Ishikawa (cell line): ENCODE measurements at regions not wholly inside any gene's neighbourhood (a gene's known extent, or its start where the extent isn't known, plus 50 kb on each side); places are given as distances from the start of the nearest gene placed in this dataset.

Experiments used
- CEBPB ChIP-seq: IDR thresholded peaks from 2 replicates; pipeline ENCODE4 v1.6.1; 2012
- CREB1 ChIP-seq: IDR thresholded peaks from 2 replicates; pipeline ENCODE4 v1.6.1; 2012; ENCODE audit warnings: low read depth
- EGR1 ChIP-seq: IDR thresholded peaks from 2 replicates; pipeline ENCODE4 v1.6.1; 2012
- EP300 ChIP-seq: IDR thresholded peaks from 2 replicates; pipeline ENCODE4 v1.6.1; 2012; ENCODE audit warnings: borderline replicate concordance
- FOXM1 ChIP-seq: IDR thresholded peaks from 2 replicates; pipeline ENCODE4 v1.6.1; 2012; ENCODE audit warnings: low read depth, borderline replicate concordance
- MAX ChIP-seq: IDR thresholded peaks from 2 replicates; pipeline ENCODE4 v1.6.1; 2012
- NFIC ChIP-seq: IDR thresholded peaks from 2 replicates; pipeline ENCODE4 v1.6.1; 2012
- RAD21 ChIP-seq: IDR thresholded peaks from 2 replicates; pipeline ENCODE4 v1.6.1; 2012; ENCODE audit warnings: low read depth
- REST ChIP-seq: IDR thresholded peaks from 2 replicates; pipeline ENCODE4 v1.6.1; 2012; ENCODE audit warnings: low read depth, mild to moderate bottlenecking
- TAF1 ChIP-seq: IDR thresholded peaks from 2 replicates; pipeline ENCODE4 v1.6.1; 2012; ENCODE audit warnings: low read depth, mild to moderate bottlenecking
- TCF12 ChIP-seq: IDR thresholded peaks from 2 replicates; pipeline ENCODE4 v1.6.1; 2012; ENCODE audit warnings: low read depth
- TEAD4 ChIP-seq: IDR thresholded peaks from 2 replicates; pipeline ENCODE4 v1.6.1; 2012
- USF1 ChIP-seq: IDR thresholded peaks from 2 replicates; pipeline ENCODE4 v1.6.1; 2012
- YY1 ChIP-seq: IDR thresholded peaks from 2 replicates; pipeline ENCODE4 v1.6.1; 2012; ENCODE audit warnings: low read depth
- ZBTB7A ChIP-seq: IDR thresholded peaks from 2 replicates; pipeline ENCODE4 v1.6.1; 2012; ENCODE audit warnings: low read depth

GRCh38 chr16:14351647-14352046 is 278.4 kb downstream of the PARN start:
- TF ChIP-seq CREB1 (no peak), RAD21 (no peak), ZBTB7A (no peak), TCF12 (no peak), TEAD4 (no peak)

- no peak for TF ChIP-seq ZBTB7A
- 0 out of 2 replicates have a peak, but pooled peaks have one; percentile 5 for TF ChIP-seq CEBPB
These were observed 279.4 kb downstream of the PARN start for GRCh38 chr16:14350626-14351025.

GRCh38 chr16:14350081-14350480 is 279.0 kb downstream of the MRTFB start:
- TF ChIP-seq TAF1, result no peak

- TF ChIP-seq EP300 (no peak), TCF12 (no peak), TEAD4 (no peak), USF1 (no peak), YY1 (no peak), FOXM1 (no peak), NFIC (no peak), CEBPB (no peak), MAX (no peak), RAD21 (no peak), EGR1 (no peak), REST (no peak), CREB1 (no peak), ZBTB7A (no peak), TAF1 (no peak)
These were observed 276.6 kb downstream of the MRTFB start for GRCh38 chr16:14347706-14348105.

GRCh38 chr16:14346278-14347142 is 275.4 kb downstream of the MRTFB start:
- no peak for TF ChIP-seq MAX
- no peak for TF ChIP-seq CREB1
- TF ChIP-seq YY1, result no peak
- no peak for TF ChIP-seq NFIC
- TF ChIP-seq FOXM1, result no peak
- no peak for TF ChIP-seq TCF12
- TF ChIP-seq CEBPB, result no peak
- no peak for TF ChIP-seq USF1
- no peak for TF ChIP-seq ZBTB7A
- TF ChIP-seq EGR1, result no peak
- TF ChIP-seq TEAD4, result no peak
- TF ChIP-seq EP300, result no peak
- TF ChIP-seq TAF1, result no peak
- no peak for TF ChIP-seq REST
- no peak for TF ChIP-seq RAD21

GRCh38 chr16:14345512-14346115 is 274.5 kb downstream of the MRTFB start:
- TF ChIP-seq FOXM1, result no peak
- 0 out of 2 replicates have a peak, but pooled peaks have one; percentile 26 for TF ChIP-seq NFIC
